ENCODE measurements at regions not wholly inside any gene's neighbourhood (a gene's known extent, or its start where the extent isn't known, plus 50 kb on each side); places are given as distances from the start of the nearest gene placed in this dataset.

DNA sequence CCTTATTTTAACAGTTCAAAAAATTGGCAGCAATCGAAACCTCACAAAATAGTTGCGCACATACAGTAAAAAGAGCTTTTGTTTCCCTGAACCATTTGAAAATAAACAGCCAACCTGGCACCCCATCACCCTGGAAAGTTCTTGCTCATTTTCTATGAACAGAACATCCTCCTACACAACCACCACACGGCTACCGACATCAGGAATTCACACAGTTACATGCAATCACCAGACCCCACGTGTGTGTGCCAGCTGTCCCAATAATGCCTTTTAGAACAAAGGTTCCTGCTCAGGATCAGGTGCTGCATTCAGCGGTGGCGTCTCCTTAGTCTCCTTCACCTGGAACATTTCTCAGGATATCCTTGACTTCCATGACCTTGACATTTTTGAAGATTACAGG, 186.5 kb downstream of the KLF13 start:
- TF ChIP-seq, protein P1, sequence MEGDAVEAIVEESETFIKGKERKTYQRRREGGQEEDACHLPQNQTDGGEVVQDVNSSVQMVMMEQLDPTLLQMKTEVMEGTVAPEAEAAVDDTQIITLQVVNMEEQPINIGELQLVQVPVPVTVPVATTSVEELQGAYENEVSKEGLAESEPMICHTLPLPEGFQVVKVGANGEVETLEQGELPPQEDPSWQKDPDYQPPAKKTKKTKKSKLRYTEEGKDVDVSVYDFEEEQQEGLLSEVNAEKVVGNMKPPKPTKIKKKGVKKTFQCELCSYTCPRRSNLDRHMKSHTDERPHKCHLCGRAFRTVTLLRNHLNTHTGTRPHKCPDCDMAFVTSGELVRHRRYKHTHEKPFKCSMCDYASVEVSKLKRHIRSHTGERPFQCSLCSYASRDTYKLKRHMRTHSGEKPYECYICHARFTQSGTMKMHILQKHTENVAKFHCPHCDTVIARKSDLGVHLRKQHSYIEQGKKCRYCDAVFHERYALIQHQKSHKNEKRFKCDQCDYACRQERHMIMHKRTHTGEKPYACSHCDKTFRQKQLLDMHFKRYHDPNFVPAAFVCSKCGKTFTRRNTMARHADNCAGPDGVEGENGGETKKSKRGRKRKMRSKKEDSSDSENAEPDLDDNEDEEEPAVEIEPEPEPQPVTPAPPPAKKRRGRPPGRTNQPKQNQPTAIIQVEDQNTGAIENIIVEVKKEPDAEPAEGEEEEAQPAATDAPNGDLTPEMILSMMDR (IDR thresholded peaks at IDR 0.05): no peak
- TF ChIP-seq EP300 (IDR thresholded peaks at IDR 0.05; ENCODE audit: low read depth): no peak

Measured in transverse colon (tissue), 3 donors.